ENCODE measurements at regions not wholly inside any gene's neighbourhood (a gene's known extent, or its start where the extent isn't known, plus 50 kb on each side); places are given as distances from the start of the nearest gene placed in this dataset.

DNA sequence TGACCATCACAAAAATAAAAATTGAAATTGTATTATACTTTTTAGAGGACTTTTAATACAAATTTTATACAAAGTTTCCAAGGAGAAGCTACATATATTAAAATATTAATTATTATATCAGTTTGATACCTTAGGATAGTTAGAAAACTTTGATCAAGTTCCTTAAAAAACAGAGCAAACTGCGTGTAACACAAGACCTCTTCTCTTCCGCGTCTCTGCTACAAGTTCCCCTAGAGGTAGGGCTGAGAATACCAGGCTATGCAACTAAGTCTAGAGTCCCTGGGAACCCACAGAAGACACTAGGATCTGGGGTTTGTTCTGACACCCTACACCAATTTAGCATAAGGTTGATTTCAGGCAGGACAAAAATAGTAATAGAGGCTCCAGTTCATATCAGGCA is 319.0 kb downstream of the FOXG1 start:
- no peak overlapping the region for H3K27ac ChIP-seq (replicated peaks)
- H3K27me3 ChIP-seq (ENCODE audit: insufficient read depth, poor library complexity, severe bottlenecking), result no peaks in the 10 kb centered on the region
- TF ChIP-seq GABPA (IDR thresholded peaks at IDR 0.05; ENCODE audit: low read depth) (no peak), SPI1 (IDR thresholded peaks at IDR 0.05; ENCODE audit: borderline replicate concordance, low read depth) (no peak), POLR2AphosphoS5 (IDR thresholded peaks at IDR 0.05; ENCODE audit: low read depth) (no peak)
- TF ChIP-seq, protein P1, sequence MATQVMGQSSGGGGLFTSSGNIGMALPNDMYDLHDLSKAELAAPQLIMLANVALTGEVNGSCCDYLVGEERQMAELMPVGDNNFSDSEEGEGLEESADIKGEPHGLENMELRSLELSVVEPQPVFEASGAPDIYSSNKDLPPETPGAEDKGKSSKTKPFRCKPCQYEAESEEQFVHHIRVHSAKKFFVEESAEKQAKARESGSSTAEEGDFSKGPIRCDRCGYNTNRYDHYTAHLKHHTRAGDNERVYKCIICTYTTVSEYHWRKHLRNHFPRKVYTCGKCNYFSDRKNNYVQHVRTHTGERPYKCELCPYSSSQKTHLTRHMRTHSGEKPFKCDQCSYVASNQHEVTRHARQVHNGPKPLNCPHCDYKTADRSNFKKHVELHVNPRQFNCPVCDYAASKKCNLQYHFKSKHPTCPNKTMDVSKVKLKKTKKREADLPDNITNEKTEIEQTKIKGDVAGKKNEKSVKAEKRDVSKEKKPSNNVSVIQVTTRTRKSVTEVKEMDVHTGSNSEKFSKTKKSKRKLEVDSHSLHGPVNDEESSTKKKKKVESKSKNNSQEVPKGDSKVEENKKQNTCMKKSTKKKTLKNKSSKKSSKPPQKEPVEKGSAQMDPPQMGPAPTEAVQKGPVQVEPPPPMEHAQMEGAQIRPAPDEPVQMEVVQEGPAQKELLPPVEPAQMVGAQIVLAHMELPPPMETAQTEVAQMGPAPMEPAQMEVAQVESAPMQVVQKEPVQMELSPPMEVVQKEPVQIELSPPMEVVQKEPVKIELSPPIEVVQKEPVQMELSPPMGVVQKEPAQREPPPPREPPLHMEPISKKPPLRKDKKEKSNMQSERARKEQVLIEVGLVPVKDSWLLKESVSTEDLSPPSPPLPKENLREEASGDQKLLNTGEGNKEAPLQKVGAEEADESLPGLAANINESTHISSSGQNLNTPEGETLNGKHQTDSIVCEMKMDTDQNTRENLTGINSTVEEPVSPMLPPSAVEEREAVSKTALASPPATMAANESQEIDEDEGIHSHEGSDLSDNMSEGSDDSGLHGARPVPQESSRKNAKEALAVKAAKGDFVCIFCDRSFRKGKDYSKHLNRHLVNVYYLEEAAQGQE (IDR thresholded peaks at IDR 0.05; ENCODE audit: insufficient replicate concordance, low read depth), result no peak
- TF ChIP-seq, protein P2, sequence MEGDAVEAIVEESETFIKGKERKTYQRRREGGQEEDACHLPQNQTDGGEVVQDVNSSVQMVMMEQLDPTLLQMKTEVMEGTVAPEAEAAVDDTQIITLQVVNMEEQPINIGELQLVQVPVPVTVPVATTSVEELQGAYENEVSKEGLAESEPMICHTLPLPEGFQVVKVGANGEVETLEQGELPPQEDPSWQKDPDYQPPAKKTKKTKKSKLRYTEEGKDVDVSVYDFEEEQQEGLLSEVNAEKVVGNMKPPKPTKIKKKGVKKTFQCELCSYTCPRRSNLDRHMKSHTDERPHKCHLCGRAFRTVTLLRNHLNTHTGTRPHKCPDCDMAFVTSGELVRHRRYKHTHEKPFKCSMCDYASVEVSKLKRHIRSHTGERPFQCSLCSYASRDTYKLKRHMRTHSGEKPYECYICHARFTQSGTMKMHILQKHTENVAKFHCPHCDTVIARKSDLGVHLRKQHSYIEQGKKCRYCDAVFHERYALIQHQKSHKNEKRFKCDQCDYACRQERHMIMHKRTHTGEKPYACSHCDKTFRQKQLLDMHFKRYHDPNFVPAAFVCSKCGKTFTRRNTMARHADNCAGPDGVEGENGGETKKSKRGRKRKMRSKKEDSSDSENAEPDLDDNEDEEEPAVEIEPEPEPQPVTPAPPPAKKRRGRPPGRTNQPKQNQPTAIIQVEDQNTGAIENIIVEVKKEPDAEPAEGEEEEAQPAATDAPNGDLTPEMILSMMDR (IDR thresholded peaks at IDR 0.05; ENCODE audit: insufficient read depth, low read length), result no peak
- H3K4me3 ChIP-seq (replicated peaks; ENCODE audit: insufficient read depth, low read length), result no peak overlapping the region
- DNase-seq (ENCODE audit: low read depth in 1 of 2, low spot score in 1 of 2), result no peak

DNA sequence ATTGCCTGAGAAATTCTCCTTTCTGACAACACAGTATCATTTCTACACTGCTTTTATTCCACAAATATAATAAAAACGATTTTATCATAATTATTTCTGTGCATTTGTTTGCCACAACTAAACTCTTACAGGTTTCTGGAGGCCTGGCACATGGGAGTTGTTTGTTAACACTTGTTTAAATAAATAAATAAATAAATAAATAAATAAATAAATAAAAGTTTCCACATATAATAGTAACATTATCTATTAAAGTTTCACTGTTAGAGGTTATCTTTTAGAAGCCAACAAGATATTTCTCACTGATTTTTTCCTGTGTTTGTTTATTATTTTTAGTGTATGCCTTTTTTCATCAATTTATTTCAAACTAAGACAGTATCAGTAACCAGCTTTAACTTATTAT is 323.3 kb downstream of the FOXG1 start:
- H3K27ac ChIP-seq (replicated peaks), result no peak overlapping the region
- H3K4me3 ChIP-seq (replicated peaks; ENCODE audit: insufficient read depth, low read length), result no peak overlapping the region
- H3K27me3 ChIP-seq (ENCODE audit: insufficient read depth, poor library complexity, severe bottlenecking), result no peaks in the 10 kb centered on the region
- TF ChIP-seq SPI1 (IDR thresholded peaks at IDR 0.05; ENCODE audit: borderline replicate concordance, low read depth) (no peak), POLR2AphosphoS5 (IDR thresholded peaks at IDR 0.05; ENCODE audit: low read depth) (no peak), GABPA (IDR thresholded peaks at IDR 0.05; ENCODE audit: low read depth) (no peak)
- TF ChIP-seq, protein P2 (IDR thresholded peaks at IDR 0.05; ENCODE audit: insufficient read depth, low read length), result no peak
- TF ChIP-seq, protein P1 (IDR thresholded peaks at IDR 0.05; ENCODE audit: insufficient replicate concordance, low read depth), result no peak
- no peak for DNase-seq (ENCODE audit: low read depth in 1 of 2, low spot score in 1 of 2)

DNA sequence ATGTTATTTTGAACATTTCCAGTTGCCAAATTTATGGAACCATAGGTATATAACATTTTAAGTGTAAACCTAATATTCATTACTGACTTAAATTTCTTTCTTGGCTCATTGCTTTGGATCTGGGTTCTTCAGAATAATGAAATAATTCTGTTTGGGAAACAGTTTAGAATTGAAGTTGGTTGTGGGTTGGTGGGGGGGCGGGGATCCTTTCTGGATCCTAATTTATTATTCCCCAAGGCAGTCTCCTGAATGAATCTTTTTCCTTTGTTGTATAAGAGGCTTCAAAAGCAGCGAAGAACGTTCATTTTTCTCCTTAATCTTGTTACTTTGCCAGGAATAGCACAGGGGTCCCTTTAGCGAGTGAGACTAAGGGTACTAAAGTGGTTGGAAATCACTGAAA is 325.5 kb downstream of the FOXG1 start:
- Histone ChIP-seq H3K27ac (replicated peaks) (no peak overlapping the region), H3K4me3 (replicated peaks; ENCODE audit: insufficient read depth, low read length) (no peak overlapping the region), H3K27me3 (ENCODE audit: insufficient read depth, poor library complexity, severe bottlenecking) (no peaks in the 10 kb centered on the region)
- no peak for TF ChIP-seq GABPA (IDR thresholded peaks at IDR 0.05; ENCODE audit: low read depth)
- TF ChIP-seq, protein P2 (IDR thresholded peaks at IDR 0.05; ENCODE audit: insufficient read depth, low read length), result no peak
- TF ChIP-seq SPI1 (IDR thresholded peaks at IDR 0.05; ENCODE audit: borderline replicate concordance, low read depth), result no peak
- no peak for TF ChIP-seq POLR2AphosphoS5 (IDR thresholded peaks at IDR 0.05; ENCODE audit: low read depth)
- TF ChIP-seq, protein P1 (IDR thresholded peaks at IDR 0.05; ENCODE audit: insufficient replicate concordance, low read depth), result no peak
- DNase-seq (ENCODE audit: low read depth in 1 of 2, low spot score in 1 of 2), result no peak
